ENCODE measurements at regions not wholly inside any gene's neighbourhood (a gene's known extent, or its start where the extent isn't known, plus 50 kb on each side); places are given as distances from the start of the nearest gene placed in this dataset.
"Not testable (repeated sequence)": the region's sequence is repeated elsewhere in the genome, so short reads cannot be mapped to it uniquely, and the experiment has no call there.

DNA sequence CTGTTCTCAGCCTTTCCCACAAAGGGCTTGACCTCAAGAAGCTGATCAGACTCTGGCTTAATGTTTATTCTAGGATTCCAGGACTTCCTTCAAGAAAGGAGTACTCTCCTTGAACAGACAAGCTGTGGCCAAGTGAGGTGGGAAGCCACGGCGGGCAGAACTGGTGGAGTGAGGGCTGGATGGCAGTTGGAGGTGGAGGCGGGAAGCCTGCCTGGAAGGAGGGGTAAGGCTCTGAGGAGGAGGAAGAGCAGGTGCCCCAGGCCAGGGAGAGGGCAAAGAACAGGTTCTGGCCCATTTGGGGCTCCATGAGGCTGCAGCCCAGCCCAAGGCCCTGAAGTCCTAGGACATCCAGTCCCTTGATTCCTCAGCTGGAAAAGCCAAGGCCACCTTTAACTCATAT lies 143.9 kb downstream of the CYP26B1 start:
- no peak for DNase-seq

DNA sequence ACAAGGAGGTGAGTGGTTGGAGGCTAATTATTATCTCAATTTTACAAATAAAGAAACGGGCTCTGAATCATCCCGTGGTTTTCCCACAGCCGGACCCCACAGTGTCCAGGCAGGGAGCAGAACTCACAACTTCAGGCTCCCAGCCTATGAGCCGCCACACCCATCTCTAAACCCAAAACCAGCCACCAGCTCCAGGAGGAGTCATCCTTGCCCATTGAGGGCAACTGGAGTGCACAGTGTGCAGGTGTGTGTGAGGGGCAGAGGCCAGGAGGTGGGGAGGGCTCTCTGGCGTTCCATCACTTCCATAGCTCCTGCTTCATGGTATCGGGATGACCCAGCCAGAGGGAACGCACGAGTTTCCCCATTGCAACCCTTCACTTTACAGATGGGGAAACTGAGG lies 144.5 kb downstream of the CYP26B1 start:
- no peak for DNase-seq

- DNase-seq: no peak
These were observed 145.5 kb downstream of the CYP26B1 start for GRCh38 chr2:72001937-72002690.

DNA sequence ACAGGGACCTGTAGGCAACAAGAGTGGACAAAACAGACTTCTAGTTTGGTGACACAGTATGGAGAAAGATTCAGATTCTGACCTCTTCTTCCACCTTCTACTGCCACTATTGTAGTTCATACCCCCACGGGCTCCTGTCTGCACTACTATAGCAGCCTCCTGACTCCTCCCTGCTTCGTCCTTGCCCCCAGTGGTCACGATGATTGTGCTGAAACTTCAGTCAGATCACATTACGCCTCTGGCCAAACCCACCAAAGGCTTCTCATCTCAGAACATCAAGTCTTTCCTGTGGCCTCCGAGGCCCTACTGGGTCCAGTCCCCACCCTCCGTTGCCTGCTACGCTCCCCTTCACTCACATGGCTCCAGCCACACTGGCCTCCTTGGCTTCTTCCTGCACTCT lies 147.6 kb downstream of the CYP26B1 start:
- DNase-seq: no peak

DNA sequence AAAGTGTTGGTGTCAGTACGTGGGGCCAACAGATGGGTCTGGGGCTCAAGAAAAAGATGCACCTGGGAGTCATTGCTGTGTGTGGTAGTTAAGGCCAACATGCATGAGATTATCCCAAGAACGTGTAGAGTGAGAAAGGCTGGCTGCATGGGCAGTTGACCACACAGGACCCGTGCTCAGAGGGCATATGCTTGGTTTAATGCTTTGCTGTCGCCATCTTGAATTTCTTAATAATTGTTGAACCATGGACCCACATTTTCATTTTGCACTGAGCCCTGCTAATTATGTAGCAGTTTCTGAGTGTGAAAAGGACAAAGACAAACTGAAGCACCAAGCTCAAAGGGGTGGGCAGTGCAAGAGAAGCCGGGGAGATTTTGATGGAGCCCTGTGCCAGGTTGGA lies 148.1 kb downstream of the CYP26B1 start:
- no peak for DNase-seq

DNA sequence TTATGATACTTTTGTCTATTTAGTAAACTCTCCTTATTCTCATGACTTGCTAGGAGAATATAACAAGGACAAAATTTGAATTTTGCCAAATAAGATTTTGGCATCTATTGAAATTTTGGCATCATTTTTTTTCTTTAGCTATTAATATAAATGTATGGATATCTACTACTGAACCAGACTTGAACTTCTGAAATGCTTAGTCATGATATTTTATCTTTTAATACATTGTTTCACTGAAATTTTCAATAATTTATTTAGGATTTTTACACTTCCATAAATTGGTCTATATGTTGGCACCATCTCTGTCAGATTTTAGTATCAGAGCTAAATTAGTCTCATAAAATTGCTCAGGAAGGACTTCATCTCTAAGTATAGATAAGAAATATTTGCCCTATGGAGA lies 149.8 kb downstream of the CYP26B1 start:
- DNase-seq: no peak

DNA sequence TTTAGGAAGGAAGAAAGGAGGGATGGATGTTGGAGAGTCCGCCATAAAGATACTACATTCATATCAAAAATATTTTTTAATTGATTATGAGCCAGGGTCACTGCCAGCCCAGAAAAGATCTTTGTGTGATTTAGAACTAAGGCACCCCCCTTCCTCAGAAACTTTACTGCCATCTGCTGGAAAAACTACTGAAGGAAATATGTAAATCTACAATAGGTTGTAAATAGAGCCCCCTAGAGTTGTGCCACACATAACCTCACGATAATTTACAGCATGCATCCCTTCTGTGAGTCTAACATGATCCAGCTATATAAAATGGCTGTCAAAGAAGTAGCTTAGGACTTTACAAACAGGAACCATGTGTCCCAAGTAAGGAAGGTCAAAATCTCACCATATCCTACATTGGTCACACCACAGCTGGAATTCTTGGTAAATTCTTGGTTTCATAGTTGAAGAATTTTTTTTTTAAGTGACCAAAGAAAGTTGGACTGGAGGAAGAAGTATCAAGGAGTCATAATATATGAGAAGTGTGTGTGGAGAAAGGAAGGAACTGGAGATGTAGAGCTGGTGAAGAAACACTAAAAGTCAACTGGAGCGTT lies 152.5 kb downstream of the CYP26B1 start:
- DNase-seq: peak; percentile 14

DNA sequence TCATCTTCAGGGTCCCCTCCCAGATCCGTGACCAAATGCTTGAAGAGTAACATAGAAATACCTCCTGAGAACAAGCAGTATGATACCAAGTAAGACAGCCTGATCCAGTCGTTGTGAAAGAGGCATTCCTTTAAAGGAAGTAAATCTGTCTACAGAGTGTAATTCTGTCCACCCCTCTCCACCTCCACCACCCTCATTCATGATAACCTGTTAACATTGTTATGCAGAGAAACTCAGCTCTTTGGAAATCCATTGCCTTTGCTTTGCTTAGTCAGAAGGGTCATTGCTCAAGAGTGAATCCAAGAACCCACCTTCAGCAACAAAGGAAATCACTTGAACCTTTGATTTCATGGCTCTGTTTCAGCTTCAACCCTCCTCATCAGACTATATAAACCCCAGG lies 155.6 kb downstream of the CYP26B1 start:
- no peak for DNase-seq

DNA sequence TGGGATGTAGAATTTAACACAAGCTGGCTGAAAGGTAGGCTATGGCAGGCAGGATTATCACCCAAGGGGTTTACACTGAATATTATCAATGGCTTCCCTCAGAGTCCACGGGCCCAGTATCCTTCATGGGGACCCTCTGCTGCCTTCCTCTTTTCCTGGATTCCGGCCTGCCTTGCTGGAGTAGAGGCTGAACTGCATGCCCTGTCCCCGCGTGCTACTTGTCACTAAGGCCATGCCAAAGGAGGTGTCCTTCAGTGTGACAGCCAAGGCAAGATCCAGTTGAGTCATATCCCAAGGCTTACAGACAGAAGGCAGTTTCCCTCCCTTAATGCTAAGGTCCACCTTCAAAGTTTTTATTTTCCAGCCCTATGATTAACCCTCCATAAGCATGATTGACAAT lies 156.3 kb downstream of the CYP26B1 start:
- DNase-seq: no peak

- DNase-seq: no peak
These were observed 156.8 kb downstream of the CYP26B1 start for GRCh38 chr2:71990826-71991225.

DNA sequence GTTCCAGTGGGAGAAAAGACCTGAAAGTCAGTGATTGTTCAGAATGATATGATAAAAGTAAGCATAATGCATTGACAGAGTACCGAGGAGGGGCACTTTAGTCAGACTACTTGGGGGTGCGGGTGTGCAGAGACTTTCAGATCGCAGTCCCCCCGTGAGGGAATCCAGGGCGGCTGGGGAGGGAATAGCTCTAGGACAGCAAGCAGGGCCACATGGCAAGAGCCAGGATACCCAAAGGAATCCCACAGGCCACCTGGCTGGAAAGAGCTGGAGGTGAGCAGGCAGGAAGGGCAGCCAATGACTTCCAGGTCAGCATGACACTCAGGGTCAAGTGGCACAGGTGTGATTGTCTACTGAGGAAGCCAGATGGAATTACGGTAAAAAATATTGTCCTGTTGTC lies 157.5 kb downstream of the CYP26B1 start:
- DNase-seq: no peak

GRCh38 chr2:71989671-71990070 lies 158.0 kb downstream of the CYP26B1 start:
- no peak for DNase-seq

GRCh38 chr2:71988170-71988569 lies 159.5 kb downstream of the CYP26B1 start:
- no peak for DNase-seq

DNA sequence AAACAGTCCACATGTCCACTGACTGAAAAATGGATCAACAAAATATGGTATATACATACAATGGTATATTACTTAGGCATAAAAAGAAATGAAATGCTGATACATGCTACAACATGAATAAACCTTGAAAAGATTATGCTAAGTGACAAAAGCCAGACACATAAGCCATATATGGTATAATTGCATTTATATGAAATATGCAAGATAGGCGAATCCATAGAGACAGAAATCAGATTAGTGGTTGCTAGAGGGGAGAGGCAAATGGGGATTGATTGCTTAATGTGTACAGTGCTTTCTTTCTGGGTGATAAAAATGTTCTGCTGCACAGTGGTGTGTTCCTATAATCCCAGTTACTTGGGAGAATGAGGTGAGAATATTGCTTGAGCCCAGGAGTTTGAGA lies 171.0 kb downstream of the CYP26B1 start:
- DNase-seq: no peak

- no peak for DNase-seq
These were observed 172.8 kb downstream of the CYP26B1 start for GRCh38 chr2:71974846-71975245.

GRCh38 chr2:71971493-71971892 lies 176.2 kb downstream of the CYP26B1 start:
- DNase-seq: no peak

GRCh38 chr2:71965530-71965929 lies 182.1 kb downstream of the CYP26B1 start:
- no peak for DNase-seq

- DNase-seq: no peak
These were observed 184.6 kb downstream of the CYP26B1 start for GRCh38 chr2:71962911-71963694.

DNA sequence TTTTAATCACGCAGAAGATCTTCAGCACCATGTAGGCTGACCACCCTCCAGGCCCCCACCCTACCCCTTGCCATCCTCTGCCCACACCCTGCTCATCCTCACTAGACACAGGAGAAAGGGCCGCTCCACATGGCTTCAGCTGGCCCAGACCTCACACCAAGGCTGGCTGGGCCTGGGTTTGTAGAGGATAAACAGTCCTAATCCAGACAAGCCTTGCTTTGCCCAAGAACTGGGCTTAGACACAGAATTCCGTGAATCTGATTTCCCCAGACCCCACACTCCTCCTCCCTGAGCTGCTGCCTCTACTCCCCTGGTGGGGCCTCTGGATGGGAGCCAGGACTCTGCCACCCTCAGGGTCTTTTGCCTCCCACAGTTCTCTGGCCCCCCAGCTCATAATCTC lies 185.3 kb downstream of the CYP26B1 start:
- DNase-seq: no peak

DNA sequence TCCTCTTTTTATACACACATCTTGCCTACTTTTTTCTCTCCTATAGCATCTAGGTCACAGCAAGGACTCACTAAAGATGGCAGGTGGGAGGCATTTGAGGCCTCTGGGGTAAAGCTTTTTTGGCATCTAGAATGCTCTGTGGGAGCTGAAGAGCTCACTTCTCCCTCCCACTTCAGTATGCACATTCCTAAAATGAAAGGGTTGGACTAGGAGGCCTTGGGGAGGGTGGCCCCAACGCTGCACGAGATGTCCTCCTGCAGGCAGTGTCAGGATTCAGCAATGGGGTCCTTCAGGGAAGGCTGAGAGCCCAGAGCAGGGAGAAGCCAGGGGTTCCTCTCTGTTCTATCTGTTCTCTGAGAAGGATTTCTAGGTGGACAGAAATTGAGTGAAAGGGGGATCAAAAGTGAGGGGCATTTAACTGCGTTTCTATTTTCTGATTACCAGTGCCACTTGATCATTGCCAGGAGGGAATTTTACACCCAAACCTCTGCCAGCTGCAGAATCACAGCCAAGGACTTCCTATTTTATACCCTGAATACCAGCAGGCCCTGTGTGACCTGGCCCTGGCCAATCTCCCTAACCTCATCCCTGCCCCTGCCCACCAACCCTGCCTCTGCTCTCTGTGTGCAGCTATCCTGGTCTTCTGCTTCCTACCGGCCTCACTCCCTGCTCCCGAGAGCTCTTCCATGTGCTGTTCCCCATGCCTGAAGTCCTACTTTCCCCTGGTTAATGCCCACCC lies 186.2 kb downstream of the CYP26B1 start:
- no peak for DNase-seq

DNA sequence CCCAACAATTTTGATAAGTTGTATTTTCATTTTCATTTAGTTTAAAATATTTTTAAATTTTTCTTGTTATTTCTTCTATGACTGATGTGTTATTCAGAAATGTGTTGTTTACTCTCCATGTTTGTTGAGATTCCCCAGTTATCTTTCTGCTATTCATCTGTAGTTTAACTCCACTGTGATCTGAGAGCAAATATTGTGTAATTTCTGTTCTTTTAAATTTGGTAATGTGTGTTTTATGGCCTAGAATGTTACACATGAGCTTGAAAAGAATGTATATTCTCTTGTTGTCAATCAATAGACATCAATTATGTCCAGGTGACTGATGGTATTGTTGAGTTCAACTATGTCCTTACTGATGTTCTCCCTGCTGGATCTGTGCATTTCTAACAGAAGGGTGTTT lies 188.2 kb downstream of the CYP26B1 start:
- DNase-seq: no peak

DNA sequence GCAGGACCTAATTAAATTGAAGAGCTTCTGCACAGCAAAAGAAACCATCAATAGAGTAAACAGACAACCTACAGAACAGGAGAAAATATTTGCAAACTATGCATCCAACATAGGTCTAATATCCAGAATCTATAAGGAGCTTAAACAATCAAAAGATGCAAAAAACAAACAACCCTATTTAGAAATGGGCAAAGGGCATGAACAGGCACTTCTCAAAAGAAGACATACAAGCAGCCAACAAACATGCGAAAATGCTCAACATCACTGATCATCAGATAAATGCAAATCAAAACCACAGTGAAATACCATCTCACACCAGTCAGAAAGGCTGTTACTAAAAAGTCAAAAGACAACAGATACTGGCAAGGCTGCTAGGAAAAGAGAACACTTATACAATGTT lies 189.2 kb downstream of the CYP26B1 start:
- not testable (repeated sequence) for DNase-seq

- DNase-seq: no peak
These were observed 195.0 kb downstream of the CYP26B1 start for GRCh38 chr2:71952572-71953188.
